ENCODE measurements at regions not wholly inside any gene's neighbourhood (a gene's known extent, or its start where the extent isn't known, plus 50 kb on each side); places are given as distances from the start of the nearest gene placed in this dataset.

- TF ChIP-seq, protein P1, sequence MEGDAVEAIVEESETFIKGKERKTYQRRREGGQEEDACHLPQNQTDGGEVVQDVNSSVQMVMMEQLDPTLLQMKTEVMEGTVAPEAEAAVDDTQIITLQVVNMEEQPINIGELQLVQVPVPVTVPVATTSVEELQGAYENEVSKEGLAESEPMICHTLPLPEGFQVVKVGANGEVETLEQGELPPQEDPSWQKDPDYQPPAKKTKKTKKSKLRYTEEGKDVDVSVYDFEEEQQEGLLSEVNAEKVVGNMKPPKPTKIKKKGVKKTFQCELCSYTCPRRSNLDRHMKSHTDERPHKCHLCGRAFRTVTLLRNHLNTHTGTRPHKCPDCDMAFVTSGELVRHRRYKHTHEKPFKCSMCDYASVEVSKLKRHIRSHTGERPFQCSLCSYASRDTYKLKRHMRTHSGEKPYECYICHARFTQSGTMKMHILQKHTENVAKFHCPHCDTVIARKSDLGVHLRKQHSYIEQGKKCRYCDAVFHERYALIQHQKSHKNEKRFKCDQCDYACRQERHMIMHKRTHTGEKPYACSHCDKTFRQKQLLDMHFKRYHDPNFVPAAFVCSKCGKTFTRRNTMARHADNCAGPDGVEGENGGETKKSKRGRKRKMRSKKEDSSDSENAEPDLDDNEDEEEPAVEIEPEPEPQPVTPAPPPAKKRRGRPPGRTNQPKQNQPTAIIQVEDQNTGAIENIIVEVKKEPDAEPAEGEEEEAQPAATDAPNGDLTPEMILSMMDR (IDR thresholded peaks at IDR 0.05), result no peak
- TF ChIP-seq POLR2A (IDR thresholded peaks at IDR 0.05) (no peak), EP300 (IDR thresholded peaks at IDR 0.05) (no peak), POLR2AphosphoS5 (IDR thresholded peaks at IDR 0.05) (no peak)
These were observed 1009.4 kb downstream of the TYW1 start for GRCh38 chr7:68005992-68006391.
